Activated CD4-positive, alpha-beta T cell treated with anti-CD3 and anti-CD28 coated beads, Interleukin-2, amount 50 U/mL, for 16 hours (primary cell): ENCODE measurements at regions not wholly inside any gene's neighbourhood (a gene's known extent, or its start where the extent isn't known, plus 50 kb on each side); places are given as distances from the start of the nearest gene placed in this dataset.
"Not testable (repeated sequence)": the region's sequence is repeated elsewhere in the genome, so short reads cannot be mapped to it uniquely, and the experiment has no call there.

Experiments
- DNase-seq: peaks from one replicate; pipeline ENCODE4 v3.0.0-alpha.2; 2020

GRCh38 chr1:164021813-164022212 lies 537.2 kb upstream of the PBX1 start:
- no peak for DNase-seq

GRCh38 chr1:164033782-164034181 lies 525.2 kb upstream of the PBX1 start:
- DNase-seq = no peak

GRCh38 chr1:164040754-164041153 lies 518.2 kb upstream of the PBX1 start:
- no peak for DNase-seq

- no peak for DNase-seq
Observed at GRCh38 chr1:164051782-164052181, 507.2 kb upstream of the PBX1 start.

- no peak for DNase-seq
Observed at GRCh38 chr1:164054331-164054730, 504.7 kb upstream of the PBX1 start.

- DNase-seq = no peak
Observed at GRCh38 chr1:164058198-164058597, 500.8 kb upstream of the PBX1 start.

GRCh38 chr1:164061528-164061927 lies 497.5 kb upstream of the PBX1 start:
- no peak for DNase-seq

- no peak for DNase-seq
Observed at GRCh38 chr1:164064501-164064900, 494.5 kb upstream of the PBX1 start.

- DNase-seq = no peak
Observed at GRCh38 chr1:164071288-164071687, 487.7 kb upstream of the PBX1 start.

GRCh38 chr1:164086832-164087231 lies 472.2 kb upstream of the PBX1 start:
- DNase-seq = no peak

- DNase-seq = no peak
Observed at GRCh38 chr1:164087906-164088453, 471.0 kb upstream of the PBX1 start.

GRCh38 chr1:164092603-164093353 lies 466.2 kb upstream of the PBX1 start:
- DNase-seq = peak; percentile 6

GRCh38 chr1:164093543-164093942 lies 465.4 kb upstream of the PBX1 start:
- no peak for DNase-seq

GRCh38 chr1:164101802-164102201 lies 457.2 kb upstream of the PBX1 start:
- no peak for DNase-seq

- DNase-seq = no peak
Observed at GRCh38 chr1:164131949-164132348, 427.0 kb upstream of the PBX1 start.

- no peak for DNase-seq
Observed at GRCh38 chr1:164137273-164137925, 421.6 kb upstream of the PBX1 start.

- no peak for DNase-seq
Observed at GRCh38 chr1:164141797-164142196, 417.2 kb upstream of the PBX1 start.

GRCh38 chr1:164154622-164155021 lies 404.4 kb upstream of the PBX1 start:
- no peak for DNase-seq

- DNase-seq = no peak
Observed at GRCh38 chr1:164155347-164155746, 403.6 kb upstream of the PBX1 start.

- DNase-seq = no peak
Observed at GRCh38 chr1:164163289-164163849, 395.6 kb upstream of the PBX1 start.

- no peak for DNase-seq
Observed at GRCh38 chr1:164165466-164165865, 393.5 kb upstream of the PBX1 start.

- DNase-seq = not testable (repeated sequence)
Observed at GRCh38 chr1:164166454-164166853, 392.5 kb upstream of the PBX1 start.

GRCh38 chr1:164177118-164177517 lies 381.9 kb upstream of the PBX1 start:
- DNase-seq = no peak

- DNase-seq = no peak
Observed at GRCh38 chr1:164180824-164181223, 378.2 kb upstream of the PBX1 start.
